Stimulated activated naive B cell treated with anti-CD40 and anti-IgM and Interleukin-4, amounts not matched to agents 10 μg/mL and 1 μg/mL and 100 μg/mL, for 72 hours (primary cell): ENCODE measurements at regions not wholly inside any gene's neighbourhood (a gene's known extent, or its start where the extent isn't known, plus 50 kb on each side); places are given as distances from the start of the nearest gene placed in this dataset.

Experiments used
- ATAC-seq, 2 donors: fragments of 150-1000 bp; cut with Tn5 transposase; replicated peaks; 2 replicates each; pipeline ENCODE4 v1.10.0; 2021; ENCODE audit warnings: moderate library complexity in 1 of 2
- DNase-seq: peaks from one replicate; pipeline ENCODE4 v3.0.0; 2021
- H3K27ac Mint-ChIP-seq: one replicate; pipeline ENCODE4 v1.8.0; 2022; ENCODE audit warnings: mild to moderate bottlenecking, mixed read lengths
- H3K27me3 Mint-ChIP-seq, 2 donors: one replicate each; pipeline ENCODE4 v1.8.0; 2022; ENCODE audit warnings: mixed read lengths in 2 of 2
- H3K36me3 Mint-ChIP-seq, 2 donors: one replicate each; pipeline ENCODE4 v1.8.0; 2022; ENCODE audit warnings: mixed read lengths in 2 of 2, mild to moderate bottlenecking in 1 of 2
- H3K4me1 Mint-ChIP-seq, 2 donors: one replicate each; pipeline ENCODE4 v1.8.0; 2022; ENCODE audit warnings: mixed read lengths in 2 of 2, mild to moderate bottlenecking in 1 of 2
- H3K4me3 Mint-ChIP-seq, 2 donors: one replicate each; pipeline ENCODE4 v1.8.0; 2022; ENCODE audit warnings: mild to moderate bottlenecking in 2 of 2, mixed read lengths in 2 of 2, moderate library complexity in 1 of 2
- H3K9me3 Mint-ChIP-seq, 2 donors: one replicate each; pipeline ENCODE4 v1.8.0; 2022; ENCODE audit warnings: mixed read lengths in 2 of 2, mild to moderate bottlenecking in 1 of 2

DNA sequence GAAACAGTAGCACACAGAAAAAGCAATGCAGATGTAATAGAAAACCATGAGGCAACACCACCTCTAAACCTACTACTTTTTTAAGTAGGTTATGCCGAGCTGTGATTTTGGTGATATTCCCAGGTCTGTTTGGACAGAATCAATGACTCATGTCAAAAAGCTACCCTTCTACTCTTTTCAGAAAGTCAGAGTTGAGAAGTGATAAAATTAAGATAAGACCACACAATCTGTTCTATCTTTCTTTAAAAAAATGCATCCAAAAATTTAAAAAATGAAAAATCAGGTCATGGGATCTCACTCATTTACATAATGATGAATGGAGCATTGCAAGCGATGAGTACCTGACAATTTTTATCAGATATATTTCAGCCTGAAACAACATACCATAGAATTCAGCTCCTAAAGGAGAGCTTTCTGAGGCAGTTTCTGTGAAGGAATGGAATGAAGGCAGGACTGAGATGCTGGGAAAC lies 826.3 kb downstream of the BCL11A start:
- Mint-ChIP-seq H3K27ac (no peak overlapping the region), H3K4me1 (peaks cover 11 to 26% of the 10 kb centered on the region in 2 donors), H3K36me3 (no peaks in the 10 kb centered on the region), H3K27me3 (no peaks in the 10 kb centered on the region), H3K4me3 (no peak overlapping the region), H3K9me3 (no peaks in the 10 kb centered on the region)
- ATAC-seq (no peak), DNase-seq (no peak)

- no peak overlapping the region for H3K27ac Mint-ChIP-seq
- H3K9me3 Mint-ChIP-seq = no peaks in the 10 kb centered on the region
- ATAC-seq (peak; percentile 97 to 98), DNase-seq (no peak)
- peak overlapping the region; percentile 41 to 48 for H3K4me3 Mint-ChIP-seq
- no peaks in the 10 kb centered on the region for H3K36me3 Mint-ChIP-seq
- peaks cover 11 to 26% of the 10 kb centered on the region in 2 donors for H3K4me1 Mint-ChIP-seq
- no peaks in the 10 kb centered on the region for H3K27me3 Mint-ChIP-seq
Observed at GRCh38 chr2:59726228-59727120, 827.0 kb downstream of the BCL11A start.

GRCh38 chr2:59724746-59725145 lies 828.7 kb downstream of the BCL11A start:
- Mint-ChIP-seq H3K36me3 (no peaks in the 10 kb centered on the region), H3K27ac (no peak overlapping the region), H3K27me3 (no peaks in the 10 kb centered on the region), H3K4me3 (no peak overlapping the region), H3K9me3 (no peaks in the 10 kb centered on the region), H3K4me1 (peaks cover 11 to 26% of the 10 kb centered on the region in 2 donors)
- DNase-seq (no peak), ATAC-seq (no peak)

GRCh38 chr2:59720296-59720866 lies 833.1 kb downstream of the BCL11A start:
- H3K9me3 Mint-ChIP-seq = no peaks in the 10 kb centered on the region
- no peaks in the 10 kb centered on the region for H3K36me3 Mint-ChIP-seq
- no peak overlapping the region for H3K4me3 Mint-ChIP-seq
- H3K27ac Mint-ChIP-seq = no peak overlapping the region
- DNase-seq (no peak), ATAC-seq (no peak)
- peaks cover 11 to 26% of the 10 kb centered on the region in 2 donors for H3K4me1 Mint-ChIP-seq
- no peaks in the 10 kb centered on the region for H3K27me3 Mint-ChIP-seq

- no peak for DNase-seq
- Mint-ChIP-seq H3K9me3 (no peaks in the 10 kb centered on the region), H3K4me1 (peaks cover 15 to 25% of the 10 kb centered on the region in 2 donors), H3K36me3 (no peaks in the 10 kb centered on the region), H3K27ac (no peak overlapping the region), H3K27me3 (no peaks in the 10 kb centered on the region), H3K4me3 (peak overlapping the region in 1 of 2 donors; percentile 14)
- ATAC-seq = peak; percentile 95 to 98
Observed at GRCh38 chr2:59713577-59713976, 839.9 kb downstream of the BCL11A start.

GRCh38 chr2:59711121-59711520 lies 842.3 kb downstream of the BCL11A start:
- ATAC-seq (no peak), DNase-seq (no peak)
- no peak overlapping the region for H3K4me3 Mint-ChIP-seq
- H3K27ac Mint-ChIP-seq = no peak overlapping the region
- H3K4me1 Mint-ChIP-seq = peaks cover 11 to 15% of the 10 kb centered on the region in 2 donors
- no peaks in the 10 kb centered on the region for H3K27me3 Mint-ChIP-seq
- no peaks in the 10 kb centered on the region for H3K9me3 Mint-ChIP-seq
- no peaks in the 10 kb centered on the region for H3K36me3 Mint-ChIP-seq

DNA sequence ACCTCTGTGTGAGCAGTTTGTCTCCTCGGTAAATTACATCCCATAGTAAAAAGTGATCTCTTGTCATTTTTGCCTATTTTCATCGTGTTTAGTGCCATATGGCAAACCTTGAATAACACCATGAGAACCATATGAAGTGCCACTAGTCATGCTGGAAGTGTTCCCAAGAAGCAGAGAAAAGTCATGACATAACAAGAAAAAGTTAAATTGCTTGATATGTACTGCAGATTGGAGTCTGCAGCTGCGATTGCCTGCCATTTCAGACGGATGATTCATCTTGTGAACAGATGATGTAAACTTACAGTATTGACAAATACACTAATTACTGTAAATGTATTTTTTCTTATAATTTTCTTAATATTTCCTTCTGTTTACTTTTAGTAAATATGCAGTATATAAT lies 846.7 kb downstream of the BCL11A start:
- Mint-ChIP-seq H3K9me3 (peaks cover 7 to 12% of the 10 kb centered on the region in 2 donors), H3K4me3 (no peak overlapping the region), H3K36me3 (peaks cover 3 to 8% of the 10 kb centered on the region in 2 donors), H3K27me3 (no peaks in the 10 kb centered on the region), H3K27ac (no peak overlapping the region), H3K4me1 (no peaks in the 10 kb centered on the region)
- ATAC-seq (no peak), DNase-seq (no peak)

DNA sequence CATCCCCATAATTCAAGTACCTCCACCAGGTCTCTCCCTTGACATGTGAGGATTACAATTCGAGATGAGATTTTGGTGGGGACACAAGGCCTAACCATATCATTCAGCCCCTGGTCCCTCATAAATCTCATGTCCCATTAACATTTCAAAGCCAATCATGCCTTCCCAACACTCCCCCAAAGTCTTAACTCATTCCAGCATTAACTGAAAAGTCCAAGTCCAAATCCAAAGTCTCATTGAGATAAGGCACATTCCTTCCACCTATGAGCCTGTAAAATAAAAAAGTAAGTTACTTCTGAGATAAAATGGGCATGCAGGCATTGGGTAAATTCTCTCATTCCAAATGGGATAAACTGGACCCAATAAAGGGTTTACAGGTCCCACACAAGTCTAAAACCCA lies 849.7 kb downstream of the BCL11A start:
- Mint-ChIP-seq H3K27me3 (no peaks in the 10 kb centered on the region), H3K27ac (no peak overlapping the region), H3K36me3 (peaks cover 3 to 8% of the 10 kb centered on the region in 2 donors), H3K4me3 (no peak overlapping the region), H3K4me1 (no peaks in the 10 kb centered on the region), H3K9me3 (peaks cover 7 to 12% of the 10 kb centered on the region in 2 donors)
- DNase-seq (no peak), ATAC-seq (no peak)

DNA sequence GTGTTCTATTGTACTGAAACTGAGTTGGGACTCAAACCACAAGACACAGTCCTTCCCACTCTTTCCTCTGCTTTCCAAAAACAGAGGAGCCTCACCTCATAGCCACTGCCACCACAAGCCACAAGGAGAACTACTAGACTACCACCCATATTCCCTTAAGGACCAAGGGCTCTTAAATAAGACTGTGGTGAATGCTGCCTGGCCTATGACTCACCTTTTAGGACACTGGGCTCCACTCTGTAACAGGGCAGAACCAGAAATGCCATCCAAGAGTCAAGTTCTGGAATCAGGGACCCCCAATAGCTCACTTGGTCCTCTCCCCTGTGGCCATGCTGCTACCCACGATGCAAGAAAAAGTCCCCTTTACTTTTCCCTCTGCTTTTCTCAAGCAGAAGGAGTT lies 851.4 kb downstream of the BCL11A start:
- Mint-ChIP-seq H3K9me3 (peaks cover 7 to 12% of the 10 kb centered on the region in 2 donors), H3K36me3 (peaks cover 3 to 8% of the 10 kb centered on the region in 2 donors)

DNA sequence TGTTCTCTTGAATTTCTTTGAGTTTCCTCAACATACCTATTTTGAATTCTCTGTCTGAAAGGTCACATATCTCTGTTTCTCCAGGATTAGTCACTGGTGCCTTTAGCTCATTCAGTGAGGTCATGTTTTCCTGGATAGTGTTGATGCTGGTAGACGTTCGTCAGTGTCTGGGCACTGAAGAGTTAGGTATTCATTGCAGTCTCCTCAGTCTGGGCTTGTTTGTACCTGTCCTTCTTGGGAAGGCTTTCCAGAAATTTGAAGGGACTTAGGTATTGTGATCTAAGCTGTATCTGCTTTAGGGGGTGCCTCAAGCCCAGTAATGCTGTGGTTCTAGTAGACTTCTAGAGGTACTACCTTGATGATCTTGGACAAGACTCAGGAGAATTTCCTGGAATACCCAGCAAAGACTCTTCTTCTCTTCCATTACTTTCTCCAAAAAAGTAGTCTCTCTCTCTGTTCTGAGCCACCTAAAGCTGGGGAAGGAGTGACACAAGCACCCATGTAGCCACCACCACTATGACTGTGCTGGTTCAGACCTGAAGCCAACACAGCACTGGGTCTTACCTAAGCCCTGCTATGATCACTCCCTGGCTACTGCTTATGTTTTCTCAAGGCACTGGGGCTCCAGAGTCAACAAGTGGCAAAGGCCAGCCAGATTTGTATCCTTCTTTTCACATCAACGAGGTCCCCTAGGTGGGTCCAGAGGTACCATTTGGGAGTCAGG lies 852.0 kb downstream of the BCL11A start:
- Mint-ChIP-seq H3K27me3 (no peaks in the 10 kb centered on the region), H3K27ac (no peak overlapping the region), H3K36me3 (peaks cover 3 to 8% of the 10 kb centered on the region in 2 donors), H3K4me3 (no peak overlapping the region), H3K4me1 (no peaks in the 10 kb centered on the region), H3K9me3 (peaks cover 7 to 14% of the 10 kb centered on the region in 2 donors)
- DNase-seq (no peak), ATAC-seq (no peak)

More for the DNA sequence above, 851.4 kb downstream of the BCL11A start:
- DNase-seq (no peak), ATAC-seq (no peak)
- H3K27ac Mint-ChIP-seq = no peak overlapping the region
- H3K4me3 Mint-ChIP-seq = no peak overlapping the region
- H3K4me1 Mint-ChIP-seq = no peaks in the 10 kb centered on the region
- H3K27me3 Mint-ChIP-seq = no peaks in the 10 kb centered on the region

DNA sequence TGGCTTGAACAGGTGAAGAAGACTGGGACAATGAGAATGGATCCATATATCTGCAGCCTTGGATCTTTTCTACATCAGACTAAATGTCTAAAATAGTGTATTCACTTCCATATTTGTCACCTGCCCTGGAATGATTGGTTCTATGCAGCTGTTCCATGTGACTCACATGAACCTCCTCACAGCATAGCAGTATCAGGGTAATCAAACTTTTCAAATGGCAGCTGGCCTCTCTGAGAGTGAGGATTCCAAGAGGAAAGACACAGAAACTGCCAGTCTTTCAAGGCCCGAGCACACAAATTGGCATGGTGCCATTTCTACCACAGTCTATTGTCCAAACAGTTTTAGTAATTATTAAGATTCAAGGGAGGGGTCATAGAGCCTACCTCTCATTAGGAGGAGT lies 859.3 kb downstream of the BCL11A start:
- Mint-ChIP-seq H3K4me3 (no peak overlapping the region), H3K4me1 (no peaks in the 10 kb centered on the region), H3K27ac (no peak overlapping the region), H3K9me3 (peaks cover 7 to 9% of the 10 kb centered on the region in 2 donors), H3K27me3 (no peaks in the 10 kb centered on the region), H3K36me3 (peaks cover 0 to 2% of the 10 kb centered on the region in 2 donors)
- no peak for DNase-seq
- ATAC-seq = no peak

- no peak for ATAC-seq
- Mint-ChIP-seq H3K9me3 (peaks cover 7 to 9% of the 10 kb centered on the region in 2 donors), H3K4me3 (no peak overlapping the region), H3K27me3 (no peaks in the 10 kb centered on the region), H3K36me3 (peaks cover 0 to 2% of the 10 kb centered on the region in 2 donors), H3K4me1 (no peaks in the 10 kb centered on the region), H3K27ac (no peak overlapping the region)
- DNase-seq = no peak
Observed at GRCh38 chr2:59693231-59693959, 860.1 kb downstream of the BCL11A start.

- no peak for DNase-seq
- Mint-ChIP-seq H3K4me3 (no peak overlapping the region), H3K27ac (no peak overlapping the region), H3K27me3 (no peaks in the 10 kb centered on the region), H3K36me3 (peaks cover 2 to 3% of the 10 kb centered on the region in 2 donors), H3K9me3 (peaks cover 9 to 10% of the 10 kb centered on the region in 2 donors), H3K4me1 (no peaks in the 10 kb centered on the region)
- no peak for ATAC-seq
Observed at GRCh38 chr2:59691518-59692190, 861.8 kb downstream of the BCL11A start.
